Fibroblast of lung (primary cell): ENCODE measurements at regions not wholly inside any gene's neighbourhood (a gene's known extent, or its start where the extent isn't known, plus 50 kb on each side); places are given as distances from the start of the nearest gene placed in this dataset.

Experiments
- DNase-seq, 2 donors: peaks; one replicate each; pipeline versions ENCODE4 v3.0.0 to v3.0.0-alpha.2; 2010; ENCODE audit warnings: low read depth in 2 of 2
- H2AFZ ChIP-seq: 2 replicates; pipeline ENCODE4 v1.5.1; 2012; ENCODE audit warnings: low read length, control low read depth, inconsistent platforms
- H3K27ac ChIP-seq: 2 replicates; pipeline ENCODE4 v1.5.1; 2011; ENCODE audit warnings: low read length, control low read depth; ENCODE audit not compliant: insufficient read depth
- H3K27me3 ChIP-seq: 2 replicates; pipeline ENCODE4 v1.5.1; 2011; ENCODE audit warnings: mild to moderate bottlenecking, low read length; ENCODE audit not compliant: control insufficient read depth, insufficient read depth
- H3K36me3 ChIP-seq: 2 replicates; pipeline ENCODE4 v1.5.1; 2011; ENCODE audit warnings: low read length; ENCODE audit not compliant: control insufficient read depth, insufficient read depth
- H3K4me1 ChIP-seq: 2 replicates; pipeline ENCODE4 v1.5.1; 2011; ENCODE audit warnings: low read length; ENCODE audit not compliant: control insufficient read depth, insufficient read depth; ENCODE audit errors: extremely low read depth
- H3K4me2 ChIP-seq: 2 replicates; pipeline ENCODE4 v1.5.1; 2011; ENCODE audit warnings: low read length, control low read depth; ENCODE audit not compliant: insufficient read depth; ENCODE audit errors: extremely low read depth
- H3K4me3 ChIP-seq, 4 experiments: fragments of 200-600 bp in 1 of 4; sonication (generic) in 1 of 4; replicated peaks in 1 of 4; 2 replicates each; pipeline ENCODE4 v1.5.1; 2011 to 2016; ENCODE audit warnings: low read length in 4 of 4, low read depth in 3 of 4, mild to moderate bottlenecking in 3 of 4, control low read depth in 2 of 4, inconsistent platforms in 1 of 4, mixed read lengths in 1 of 4; ENCODE audit not compliant: insufficient read depth in 1 of 4; ENCODE audit errors: control extremely low read depth in 1 of 4
- H3K79me2 ChIP-seq: 2 replicates; pipeline ENCODE4 v1.5.1; 2012; ENCODE audit warnings: mild to moderate bottlenecking, low read length, inconsistent platforms; ENCODE audit not compliant: control insufficient read depth, insufficient read depth
- H3K9ac ChIP-seq: 2 replicates; pipeline ENCODE4 v1.5.1; 2011; ENCODE audit warnings: mild to moderate bottlenecking, low read length, control low read depth; ENCODE audit not compliant: insufficient read depth
- H3K9me3 ChIP-seq: 2 replicates; pipeline ENCODE4 v1.5.1; 2012; ENCODE audit warnings: low read depth, low read length; ENCODE audit not compliant: control insufficient read depth, insufficient read depth
- H4K20me1 ChIP-seq: 2 replicates; pipeline ENCODE4 v1.5.1; 2011; ENCODE audit warnings: low read length; ENCODE audit not compliant: control insufficient read depth, insufficient read depth; ENCODE audit errors: extremely low read depth
- EZH2 ChIP-seq: IDR thresholded peaks from 2 replicates; pipeline ENCODE4 v1.5.1; 2012; ENCODE audit warnings: low read length, control low read depth, mild to moderate bottlenecking; ENCODE audit errors: missing control alignments
- TF ChIP-seq, protein P1 (sequence below), 2 donors: IDR thresholded peaks in 1 of 2; conservative IDR thresholded peaks in 1 of 2; 1 replicate in 1 of 2; 2 replicates in 1 of 2; pipeline ENCODE4 v1.5.1; 2011 to 2012; ENCODE audit warnings: low read length in 2 of 2, control low read depth in 1 of 2, inconsistent platforms in 1 of 2, low read depth in 1 of 2, mild to moderate bottlenecking in 1 of 2

DNA sequence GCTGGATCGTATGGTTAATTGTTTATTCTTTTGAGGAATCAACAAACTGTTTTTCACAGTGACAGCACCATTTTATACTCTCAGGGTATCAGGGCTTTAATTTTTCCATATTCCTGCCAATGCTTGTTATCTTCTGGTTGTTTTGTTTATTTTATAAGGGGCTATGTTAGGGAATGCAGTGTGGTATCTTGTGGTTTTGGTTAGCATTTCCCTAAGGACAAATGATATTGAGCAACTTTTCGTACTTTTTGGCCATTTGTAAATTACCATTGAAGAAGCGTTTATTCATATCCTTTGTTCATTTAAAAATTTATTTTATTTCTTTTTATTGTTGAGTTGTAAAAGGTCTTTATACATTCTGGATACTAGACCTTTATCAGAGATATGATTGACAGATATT is 322.0 kb upstream of the SALL1 start:
- Histone ChIP-seq H3K79me2 (no peaks in the 10 kb centered on the region), H4K20me1 (no peaks in the 10 kb centered on the region), H3K9ac (no peak overlapping the region), H3K36me3 (no peaks in the 10 kb centered on the region), H2AFZ (no peak overlapping the region), H3K27ac (no peak overlapping the region), H3K4me1 (no peaks in the 10 kb centered on the region), H3K4me3 (no peak overlapping the region), H3K27me3 (no peaks in the 10 kb centered on the region), H3K4me2 (no peak overlapping the region), H3K9me3 (no peaks in the 10 kb centered on the region)
- peak in 1 of 2 donors; percentile 14 for DNase-seq
- TF ChIP-seq, protein P1, sequence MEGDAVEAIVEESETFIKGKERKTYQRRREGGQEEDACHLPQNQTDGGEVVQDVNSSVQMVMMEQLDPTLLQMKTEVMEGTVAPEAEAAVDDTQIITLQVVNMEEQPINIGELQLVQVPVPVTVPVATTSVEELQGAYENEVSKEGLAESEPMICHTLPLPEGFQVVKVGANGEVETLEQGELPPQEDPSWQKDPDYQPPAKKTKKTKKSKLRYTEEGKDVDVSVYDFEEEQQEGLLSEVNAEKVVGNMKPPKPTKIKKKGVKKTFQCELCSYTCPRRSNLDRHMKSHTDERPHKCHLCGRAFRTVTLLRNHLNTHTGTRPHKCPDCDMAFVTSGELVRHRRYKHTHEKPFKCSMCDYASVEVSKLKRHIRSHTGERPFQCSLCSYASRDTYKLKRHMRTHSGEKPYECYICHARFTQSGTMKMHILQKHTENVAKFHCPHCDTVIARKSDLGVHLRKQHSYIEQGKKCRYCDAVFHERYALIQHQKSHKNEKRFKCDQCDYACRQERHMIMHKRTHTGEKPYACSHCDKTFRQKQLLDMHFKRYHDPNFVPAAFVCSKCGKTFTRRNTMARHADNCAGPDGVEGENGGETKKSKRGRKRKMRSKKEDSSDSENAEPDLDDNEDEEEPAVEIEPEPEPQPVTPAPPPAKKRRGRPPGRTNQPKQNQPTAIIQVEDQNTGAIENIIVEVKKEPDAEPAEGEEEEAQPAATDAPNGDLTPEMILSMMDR (conservative IDR thresholded peaks at IDR 0.05 in 1 of 2, IDR thresholded peaks at IDR 0.05 in 1 of 2; ENCODE audit: low read depth in 1 of 2, low read length in 2 of 2): no peak
- no peak for TF ChIP-seq EZH2

DNA sequence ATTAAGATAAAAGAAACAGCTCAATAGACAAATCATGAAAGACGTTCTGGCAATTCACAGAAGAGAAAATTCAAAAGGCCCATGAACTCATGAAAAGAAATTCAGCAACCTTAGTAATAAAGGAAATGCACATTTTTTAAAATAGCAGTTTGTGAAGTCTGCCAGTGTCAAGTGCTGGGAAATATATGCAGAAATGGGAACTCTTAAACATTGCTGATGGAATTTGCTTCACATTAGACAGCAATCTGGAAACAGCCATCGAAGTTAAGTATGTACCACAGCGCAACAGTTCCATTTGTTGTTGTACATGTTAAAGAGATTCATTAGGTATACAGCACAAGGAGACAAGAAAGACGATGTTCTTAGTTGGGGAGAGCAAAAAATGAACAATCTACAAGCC is 319.4 kb upstream of the SALL1 start:
- Histone ChIP-seq H3K27ac (no peak overlapping the region), H3K79me2 (no peaks in the 10 kb centered on the region), H3K27me3 (no peaks in the 10 kb centered on the region), H4K20me1 (no peaks in the 10 kb centered on the region), H3K36me3 (no peaks in the 10 kb centered on the region), H3K9me3 (no peaks in the 10 kb centered on the region), H3K4me2 (no peak overlapping the region), H3K9ac (no peak overlapping the region), H3K4me3 (no peak overlapping the region), H2AFZ (no peak overlapping the region), H3K4me1 (no peaks in the 10 kb centered on the region)
- TF ChIP-seq EZH2: no peak
- TF ChIP-seq, protein P1 (conservative IDR thresholded peaks at IDR 0.05 in 1 of 2, IDR thresholded peaks at IDR 0.05 in 1 of 2; ENCODE audit: low read depth in 1 of 2, low read length in 2 of 2): no peak
- no peak for DNase-seq

DNA sequence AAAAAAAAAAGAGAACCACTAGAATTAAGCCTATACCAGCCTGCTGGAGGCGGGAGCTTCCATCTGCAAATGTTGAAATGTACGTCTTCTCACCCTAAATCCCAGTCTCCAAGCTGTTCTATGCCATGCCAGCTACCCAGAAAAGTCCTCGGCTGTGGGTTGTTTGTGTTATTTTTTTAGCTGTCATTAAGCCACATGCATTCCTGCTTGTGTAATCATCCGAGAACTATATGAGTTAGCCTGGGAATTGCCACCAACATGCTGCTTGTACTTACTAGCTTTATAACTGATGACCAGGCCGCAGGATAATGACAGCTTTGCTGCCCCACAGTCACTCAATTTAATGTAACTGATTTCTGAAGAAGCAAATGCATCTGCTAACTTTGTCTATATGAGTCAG is 313.9 kb upstream of the SALL1 start:
- Histone ChIP-seq H4K20me1 (no peaks in the 10 kb centered on the region), H3K27me3 (no peaks in the 10 kb centered on the region), H2AFZ (no peak overlapping the region), H3K27ac (no peak overlapping the region), H3K9me3 (no peaks in the 10 kb centered on the region), H3K79me2 (no peaks in the 10 kb centered on the region), H3K4me1 (no peaks in the 10 kb centered on the region), H3K4me2 (no peak overlapping the region), H3K4me3 (no peak overlapping the region), H3K9ac (no peak overlapping the region), H3K36me3 (no peaks in the 10 kb centered on the region)
- peak; percentile 36 to 76 for DNase-seq
- TF ChIP-seq, protein P1 (conservative IDR thresholded peaks at IDR 0.05 in 1 of 2, IDR thresholded peaks at IDR 0.05 in 1 of 2; ENCODE audit: low read depth in 1 of 2, low read length in 2 of 2): no peak
- TF ChIP-seq EZH2: no peak
